IMR-90 (cell line): ENCODE measurements at regions not wholly inside any gene's neighbourhood (a gene's known extent, or its start where the extent isn't known, plus 50 kb on each side); places are given as distances from the start of the nearest gene placed in this dataset.

Experiments used
- CTCF ChIP-seq: conservative IDR thresholded peaks from 2 replicates; pipeline ENCODE4 v1.5.1; 2012; ENCODE audit warnings: mild to moderate bottlenecking, low read depth, low read length, improper control_type of control experiment
- FOS ChIP-seq: fragments of 150-350 bp; IDR thresholded peaks from 2 replicates; pipeline ENCODE4 v1.6.1; 2016; ENCODE audit warnings: low read depth, low read length
- MXI1 ChIP-seq: IDR thresholded peaks from 2 replicates; pipeline ENCODE4 v1.6.1; 2012; ENCODE audit warnings: low read depth, mild to moderate bottlenecking, low read length, moderate library complexity, borderline replicate concordance
- POLR2A ChIP-seq: IDR thresholded peaks from 2 replicates; pipeline ENCODE4 v1.6.1; 2012; ENCODE audit warnings: mild to moderate bottlenecking, low read depth, low read length
- RAD21 ChIP-seq: IDR thresholded peaks from 2 replicates; pipeline ENCODE4 v1.6.1; 2012; ENCODE audit warnings: low read length, improper control_type of control experiment
- RFX5 ChIP-seq: IDR thresholded peaks from 2 replicates; pipeline ENCODE4 v1.8.0; 2012; ENCODE audit warnings: low read depth, mild to moderate bottlenecking, low read length, moderate library complexity
- USF2 ChIP-seq: fragments of 150-350 bp; IDR thresholded peaks from 2 replicates; pipeline ENCODE4 v1.6.1; 2017; ENCODE audit warnings: mild to moderate bottlenecking, antibody characterized with exemption, low read length, low read depth

GRCh38 chr10:118811675-118812392 lies 57.1 kb upstream of the CACUL1 start:
- TF ChIP-seq POLR2A (no peak), RAD21 (no peak), CTCF (no peak), FOS (no peak), MXI1 (no peak), RFX5 (no peak), USF2 (no peak)
